T-helper 2 cell treated with Interferon-gamma antibody and Interleukin-4, amounts not matched to agents 5 μg/mL and 100 μg/mL, for 36 hours (primary cell): ENCODE measurements at regions not wholly inside any gene's neighbourhood (a gene's known extent, or its start where the extent isn't known, plus 50 kb on each side); places are given as distances from the start of the nearest gene placed in this dataset.

Experiments
- DNase-seq: peaks from one replicate; pipeline ENCODE4 v3.0.0; 2021; ENCODE audit warnings: low spot score
- H3K27ac Mint-ChIP-seq: one replicate; pipeline ENCODE4 v1.8.0; 2021; ENCODE audit warnings: mild to moderate bottlenecking, mixed read lengths
- H3K27me3 Mint-ChIP-seq: one replicate; pipeline ENCODE4 v1.8.0; 2021; ENCODE audit warnings: low read depth, mixed read lengths
- H3K36me3 Mint-ChIP-seq: one replicate; pipeline ENCODE4 v1.8.0; 2021; ENCODE audit warnings: low read depth, mixed read lengths
- H3K4me1 Mint-ChIP-seq: one replicate; pipeline ENCODE4 v1.8.0; 2021; ENCODE audit warnings: low read depth, mixed read lengths
- H3K4me3 Mint-ChIP-seq: one replicate; pipeline ENCODE4 v1.8.0; 2022; ENCODE audit warnings: mild to moderate bottlenecking, moderate library complexity, mixed read lengths
- H3K9me3 Mint-ChIP-seq: one replicate; pipeline ENCODE4 v1.8.0; 2021; ENCODE audit warnings: mixed read lengths

DNA sequence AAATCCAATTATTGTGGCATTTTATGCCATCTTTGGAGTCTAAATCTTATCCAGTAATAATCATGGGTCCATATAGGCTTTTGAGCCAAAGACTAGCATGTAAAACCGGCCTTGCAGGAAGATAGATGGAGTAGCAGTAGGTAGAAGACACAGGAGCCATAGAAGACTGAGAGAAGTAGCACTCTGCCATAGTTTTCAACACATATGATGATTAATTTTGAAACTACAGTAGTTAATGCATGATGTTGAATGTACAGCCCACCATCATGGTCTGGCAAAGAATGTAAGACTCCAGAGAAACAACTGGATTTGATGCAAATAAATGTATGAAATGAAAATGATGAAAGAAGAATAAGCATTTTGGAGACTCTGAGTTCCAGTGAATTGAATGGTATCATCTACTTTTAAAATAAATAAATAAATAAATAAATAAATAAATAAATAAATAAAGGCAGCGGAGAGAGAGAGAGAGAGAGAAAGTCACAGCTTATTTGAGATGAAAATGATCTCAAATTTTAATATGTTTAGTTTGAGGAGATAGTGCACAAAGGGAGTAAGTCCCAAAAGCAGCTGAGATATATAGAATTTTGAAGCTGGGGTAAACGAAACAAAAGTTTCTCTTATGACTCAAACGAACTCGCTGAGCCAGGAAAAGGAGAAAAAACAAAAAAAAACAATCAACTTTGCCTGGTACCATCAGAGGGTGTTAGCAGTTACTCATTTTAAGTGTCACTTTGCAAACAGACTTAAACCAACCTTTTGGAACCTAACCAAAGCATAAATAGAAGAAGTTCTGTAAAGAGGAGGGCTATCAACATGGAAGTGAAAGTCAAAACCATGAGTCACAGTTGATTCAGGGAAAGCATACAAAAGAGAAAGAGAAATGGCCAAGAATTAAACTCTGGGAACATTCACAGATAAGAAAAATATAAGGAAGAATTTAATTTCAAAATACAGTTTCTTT lies 388.7 kb downstream of the CETN3 start:
- H3K27ac Mint-ChIP-seq: no peak overlapping the region
- peaks cover 3% of the 10 kb centered on the region for H3K9me3 Mint-ChIP-seq
- H3K36me3 Mint-ChIP-seq: no peaks in the 10 kb centered on the region
- H3K4me3 Mint-ChIP-seq: no peak overlapping the region
- H3K4me1 Mint-ChIP-seq: no peaks in the 10 kb centered on the region
- no peaks in the 10 kb centered on the region for H3K27me3 Mint-ChIP-seq
- no peak for DNase-seq

DNA sequence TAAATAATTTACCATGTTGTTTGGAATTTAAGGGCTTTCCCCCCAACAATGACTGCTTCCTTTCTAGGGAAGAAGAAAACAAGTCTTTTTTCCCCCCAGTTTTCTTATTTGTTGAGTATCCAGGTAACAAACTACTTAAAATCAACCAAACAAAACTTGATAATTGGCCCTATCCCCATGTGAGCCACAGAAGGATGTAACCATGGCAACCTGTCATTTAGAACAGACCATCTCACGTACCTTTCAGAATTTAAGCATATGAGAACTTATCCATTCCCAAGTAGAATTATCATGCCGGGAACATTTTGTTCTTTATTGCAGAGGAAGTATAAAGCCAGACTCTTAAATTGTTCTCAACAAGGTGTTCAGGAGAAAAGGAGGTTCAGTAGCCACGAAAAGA lies 392.3 kb downstream of the CETN3 start:
- H3K27me3 Mint-ChIP-seq: no peaks in the 10 kb centered on the region
- no peaks in the 10 kb centered on the region for H3K4me1 Mint-ChIP-seq
- H3K27ac Mint-ChIP-seq: no peak overlapping the region
- H3K9me3 Mint-ChIP-seq: peaks cover 3% of the 10 kb centered on the region
- no peak overlapping the region for H3K4me3 Mint-ChIP-seq
- DNase-seq: no peak
- no peaks in the 10 kb centered on the region for H3K36me3 Mint-ChIP-seq

DNA sequence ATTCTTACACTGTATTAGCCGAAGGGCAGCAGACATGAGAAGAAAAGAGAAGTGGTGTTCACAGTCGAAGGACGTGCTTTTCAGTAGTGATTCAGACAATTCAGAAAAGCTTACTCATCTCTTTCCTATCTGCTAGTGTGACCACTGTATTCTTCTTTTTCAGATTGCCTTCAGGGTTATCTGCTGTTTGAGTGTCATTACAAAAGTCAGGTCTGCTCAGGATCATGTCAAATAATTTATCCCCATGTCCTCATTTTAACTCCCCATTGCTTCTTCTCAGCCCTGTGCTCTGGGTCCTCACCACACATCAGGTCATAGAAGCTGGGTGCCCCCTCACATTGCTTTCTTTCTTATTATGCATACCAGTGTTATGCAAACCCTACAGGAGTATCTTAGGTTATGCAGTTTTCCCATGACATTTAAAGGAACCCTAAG lies 394.0 kb downstream of the CETN3 start:
- H3K9me3 Mint-ChIP-seq: peaks cover 3% of the 10 kb centered on the region
- H3K27ac Mint-ChIP-seq: no peak overlapping the region
- H3K4me3 Mint-ChIP-seq: no peak overlapping the region
- no peaks in the 10 kb centered on the region for H3K36me3 Mint-ChIP-seq
- no peaks in the 10 kb centered on the region for H3K27me3 Mint-ChIP-seq
- no peak for DNase-seq
- H3K4me1 Mint-ChIP-seq: no peaks in the 10 kb centered on the region

DNA sequence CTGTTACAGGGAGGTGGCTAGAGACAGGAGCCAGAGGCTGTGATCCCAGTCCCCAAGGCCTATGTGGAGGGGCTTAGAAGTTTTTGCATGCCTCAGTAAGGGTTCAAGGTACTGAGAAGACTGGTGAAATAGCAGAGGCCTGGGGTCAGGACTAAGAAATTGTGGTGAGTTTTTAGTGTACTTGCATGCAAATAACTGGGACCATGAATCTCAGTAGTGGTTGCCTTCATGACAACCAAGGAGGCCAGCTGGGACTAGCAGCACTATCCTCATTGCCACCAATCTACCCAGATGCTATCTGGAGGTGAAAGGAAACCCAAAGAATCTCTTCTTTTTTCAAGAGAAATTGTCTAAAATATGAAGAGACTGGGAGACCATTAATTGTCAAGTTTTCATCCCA lies 395.1 kb downstream of the CETN3 start:
- Mint-ChIP-seq H3K4me3 (no peak overlapping the region), H3K27me3 (no peaks in the 10 kb centered on the region), H3K36me3 (no peaks in the 10 kb centered on the region), H3K27ac (no peak overlapping the region), H3K9me3 (no peaks in the 10 kb centered on the region), H3K4me1 (no peaks in the 10 kb centered on the region)
- no peak for DNase-seq

DNA sequence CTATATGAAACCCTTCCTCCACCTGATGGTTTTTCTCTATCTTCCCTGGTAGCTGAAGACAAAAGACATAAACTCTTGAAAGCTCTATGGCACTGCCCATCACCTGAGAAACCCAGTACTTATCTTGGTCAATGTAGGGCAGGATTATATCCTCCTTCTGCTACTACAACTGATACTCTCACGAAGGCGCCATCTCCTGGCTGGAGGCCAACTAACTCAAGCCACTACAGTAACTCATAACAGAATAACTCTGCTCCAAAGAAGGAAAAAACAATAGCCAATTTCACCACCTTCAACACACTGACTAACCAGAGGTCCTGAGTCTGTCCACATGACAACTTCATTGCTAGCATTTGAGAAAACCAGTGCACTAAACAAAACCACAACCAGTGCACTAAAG lies 409.2 kb downstream of the CETN3 start:
- peaks cover 4% of the 10 kb centered on the region for H3K9me3 Mint-ChIP-seq
- H3K4me3 Mint-ChIP-seq: no peak overlapping the region
- no peak overlapping the region for H3K27ac Mint-ChIP-seq
- no peaks in the 10 kb centered on the region for H3K36me3 Mint-ChIP-seq
- H3K27me3 Mint-ChIP-seq: no peaks in the 10 kb centered on the region
- no peaks in the 10 kb centered on the region for H3K4me1 Mint-ChIP-seq
- DNase-seq: no peak

DNA sequence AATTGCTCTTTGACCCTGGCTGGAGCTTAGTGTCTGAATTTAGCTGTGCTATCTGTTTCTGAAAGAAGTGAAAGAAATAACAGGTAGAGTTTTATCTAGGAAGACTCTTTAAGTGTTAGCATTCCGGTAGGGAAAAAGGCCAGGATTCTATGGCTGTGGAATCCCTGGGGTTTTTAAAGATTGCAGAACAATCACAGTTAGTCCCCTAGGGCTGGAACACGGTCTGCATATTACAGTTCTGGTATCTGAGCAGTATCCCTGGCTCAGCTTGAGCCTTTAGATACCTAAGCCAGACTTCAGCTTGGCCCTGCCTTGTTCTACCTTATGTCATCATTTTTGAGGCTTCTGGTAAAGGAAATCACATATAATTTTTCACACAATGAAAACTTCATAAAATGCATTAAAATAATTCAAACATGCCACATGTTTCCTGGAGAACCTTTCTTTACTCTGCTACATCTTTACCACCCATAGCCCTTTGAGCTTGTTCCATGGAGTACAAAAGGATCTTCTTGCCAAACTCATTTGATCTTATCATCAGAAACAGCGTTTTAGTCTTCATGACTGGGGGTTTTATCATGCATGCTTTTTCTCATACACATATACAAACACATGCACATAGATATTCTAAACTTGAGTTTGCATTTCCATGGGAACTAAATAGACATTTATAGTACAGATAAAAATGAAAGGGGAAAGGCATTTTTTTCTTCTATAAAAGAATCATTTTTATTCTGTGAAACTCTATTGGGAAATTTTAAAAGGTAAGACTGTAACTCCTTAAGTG lies 410.8 kb downstream of the CETN3 start:
- H3K9me3 Mint-ChIP-seq: peaks cover 4% of the 10 kb centered on the region

DNA sequence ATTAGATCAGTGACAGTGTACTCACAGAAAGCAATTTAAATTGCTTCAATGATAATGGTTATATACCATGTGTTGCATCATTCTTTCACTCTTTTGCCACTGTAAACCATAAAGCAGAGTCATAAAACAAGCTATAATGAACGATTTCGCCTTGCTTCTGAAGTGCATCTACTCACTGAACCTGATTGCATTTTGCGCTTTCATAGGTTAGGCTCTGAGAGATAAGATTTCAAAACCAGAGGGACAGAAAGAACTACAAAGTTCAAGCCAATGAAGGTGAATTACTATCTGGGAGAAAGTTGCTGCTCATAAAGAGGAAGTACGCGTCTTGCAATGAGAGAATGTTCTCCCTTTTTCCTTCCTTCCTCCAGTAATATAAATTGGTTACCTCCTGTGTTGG lies 412.7 kb downstream of the CETN3 start:
- H3K9me3 Mint-ChIP-seq: peaks cover 4% of the 10 kb centered on the region
- H3K4me3 Mint-ChIP-seq: no peak overlapping the region
- H3K27ac Mint-ChIP-seq: no peak overlapping the region
- H3K4me1 Mint-ChIP-seq: no peaks in the 10 kb centered on the region
- H3K27me3 Mint-ChIP-seq: no peaks in the 10 kb centered on the region
- H3K36me3 Mint-ChIP-seq: no peaks in the 10 kb centered on the region
- no peak for DNase-seq

More for the DNA sequence above, 410.8 kb downstream of the CETN3 start:
- no peaks in the 10 kb centered on the region for H3K36me3 Mint-ChIP-seq
- no peaks in the 10 kb centered on the region for H3K4me1 Mint-ChIP-seq
- H3K4me3 Mint-ChIP-seq: no peak overlapping the region
- H3K27ac Mint-ChIP-seq: no peak overlapping the region
- DNase-seq: no peak
- no peaks in the 10 kb centered on the region for H3K27me3 Mint-ChIP-seq

DNA sequence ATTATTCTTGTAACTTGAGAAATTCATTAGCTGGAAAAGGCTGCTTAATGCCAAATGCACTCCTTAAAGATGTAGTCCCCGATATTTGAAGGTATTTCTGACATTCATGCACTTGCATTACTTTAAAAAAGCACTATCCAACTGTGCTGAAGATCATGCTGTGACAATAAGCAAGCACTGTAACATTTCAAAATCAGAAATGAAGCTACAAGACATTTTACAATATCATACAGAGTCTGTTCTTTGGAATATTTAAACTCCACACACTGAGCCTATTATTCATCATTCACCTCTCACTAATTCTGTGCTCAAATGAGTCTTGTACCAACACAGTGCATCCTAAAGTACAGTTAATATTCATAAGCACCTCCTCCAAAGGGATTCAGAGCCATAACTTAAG lies 413.2 kb downstream of the CETN3 start:
- Mint-ChIP-seq H3K4me1 (no peaks in the 10 kb centered on the region), H3K27me3 (no peaks in the 10 kb centered on the region)

DNA sequence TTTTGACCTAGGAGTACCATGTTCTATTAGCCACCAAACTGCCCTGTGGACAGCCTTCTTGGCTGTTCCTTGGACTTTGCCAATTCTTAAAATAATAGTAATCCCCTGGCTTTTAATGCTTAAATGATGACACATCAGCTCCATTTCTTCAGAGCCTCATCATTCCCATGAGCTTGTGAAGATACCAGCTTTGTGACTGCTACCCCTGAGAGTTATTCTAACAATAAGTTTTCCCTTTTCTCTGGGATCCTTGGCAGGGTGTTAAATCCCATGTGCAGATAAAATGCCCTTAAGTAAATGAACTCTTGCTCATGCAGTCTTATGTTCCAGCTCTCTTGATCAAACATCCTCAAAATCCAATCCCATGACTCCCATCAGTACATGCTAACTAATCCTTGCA lies 415.3 kb downstream of the CETN3 start:
- H3K9me3 Mint-ChIP-seq: no peaks in the 10 kb centered on the region
- DNase-seq: no peak
- no peak overlapping the region for H3K4me3 Mint-ChIP-seq
- H3K36me3 Mint-ChIP-seq: no peaks in the 10 kb centered on the region
- no peaks in the 10 kb centered on the region for H3K4me1 Mint-ChIP-seq
- H3K27ac Mint-ChIP-seq: no peak overlapping the region
- H3K27me3 Mint-ChIP-seq: no peaks in the 10 kb centered on the region

More for the DNA sequence above, 413.2 kb downstream of the CETN3 start:
- H3K4me3 Mint-ChIP-seq: no peak overlapping the region
- no peak for DNase-seq
- H3K9me3 Mint-ChIP-seq: no peaks in the 10 kb centered on the region
- H3K36me3 Mint-ChIP-seq: no peaks in the 10 kb centered on the region
- H3K27ac Mint-ChIP-seq: no peak overlapping the region

DNA sequence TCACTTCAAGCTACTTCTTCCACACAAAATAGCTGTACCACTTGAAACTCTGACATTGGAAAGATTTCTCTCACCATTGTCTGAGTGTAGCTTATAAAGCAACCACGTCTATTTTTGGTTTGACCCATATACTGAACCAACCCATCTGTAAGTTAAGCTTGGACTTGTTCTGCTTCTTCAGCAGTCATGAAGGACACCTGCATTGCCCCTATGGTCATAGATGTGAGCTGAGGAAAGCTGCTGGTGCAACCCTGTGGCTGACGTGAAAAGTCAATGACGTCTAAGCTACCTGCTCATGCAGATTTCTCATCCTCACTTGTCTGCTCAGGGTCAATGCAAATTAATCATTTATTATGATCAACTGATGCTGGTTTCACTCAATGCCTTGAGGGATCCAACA lies 417.4 kb downstream of the CETN3 start:
- DNase-seq: no peak
- H3K4me3 Mint-ChIP-seq: no peak overlapping the region
- H3K27ac Mint-ChIP-seq: no peak overlapping the region
- no peaks in the 10 kb centered on the region for H3K36me3 Mint-ChIP-seq
- H3K9me3 Mint-ChIP-seq: no peaks in the 10 kb centered on the region
- no peaks in the 10 kb centered on the region for H3K4me1 Mint-ChIP-seq
- no peaks in the 10 kb centered on the region for H3K27me3 Mint-ChIP-seq

DNA sequence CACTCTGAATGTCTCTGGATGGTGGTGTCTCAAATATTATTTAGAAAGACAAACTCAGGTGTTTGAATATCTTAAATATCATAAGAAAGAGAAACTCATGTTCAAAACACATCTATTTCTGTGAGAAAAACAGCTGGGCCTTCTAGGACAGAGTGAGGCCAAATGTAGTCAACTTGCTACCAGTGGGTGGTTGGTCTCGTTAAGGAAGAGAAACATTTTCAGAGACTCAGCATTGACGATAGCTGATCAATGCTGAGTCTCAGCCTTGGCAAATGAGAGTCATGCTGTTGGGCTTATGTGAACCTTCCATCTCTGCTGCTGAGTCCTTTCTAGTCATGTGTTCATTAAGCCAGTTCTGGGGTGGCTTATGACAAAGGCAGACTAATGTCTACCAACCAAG lies 418.0 kb downstream of the CETN3 start:
- no peaks in the 10 kb centered on the region for H3K27me3 Mint-ChIP-seq
- no peak overlapping the region for H3K27ac Mint-ChIP-seq
- H3K36me3 Mint-ChIP-seq: no peaks in the 10 kb centered on the region
- H3K4me3 Mint-ChIP-seq: no peak overlapping the region
- no peaks in the 10 kb centered on the region for H3K9me3 Mint-ChIP-seq
- H3K4me1 Mint-ChIP-seq: no peaks in the 10 kb centered on the region
- no peak for DNase-seq

DNA sequence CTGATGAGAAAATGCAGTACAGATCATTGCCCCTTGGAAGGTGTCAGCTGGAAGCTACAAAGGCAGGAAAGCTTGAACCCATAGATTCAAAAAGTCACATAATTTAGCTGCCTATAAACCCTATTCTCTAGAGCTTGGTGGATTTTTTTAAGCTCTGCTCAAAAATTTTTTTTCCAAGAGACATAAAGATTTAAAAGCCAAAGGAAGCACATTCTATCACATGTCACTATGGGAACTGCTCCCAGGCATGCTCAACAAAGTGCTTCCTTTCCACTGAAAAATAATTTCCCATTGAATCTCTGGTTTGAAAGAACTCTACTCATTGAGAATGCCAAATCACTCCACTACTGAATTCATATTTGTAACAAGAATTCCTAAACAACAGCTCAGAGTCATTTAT lies 419.8 kb downstream of the CETN3 start:
- DNase-seq: no peak
- Mint-ChIP-seq H3K27me3 (no peaks in the 10 kb centered on the region), H3K27ac (no peak overlapping the region), H3K4me1 (no peaks in the 10 kb centered on the region), H3K9me3 (no peaks in the 10 kb centered on the region), H3K36me3 (no peaks in the 10 kb centered on the region), H3K4me3 (no peak overlapping the region)

DNA sequence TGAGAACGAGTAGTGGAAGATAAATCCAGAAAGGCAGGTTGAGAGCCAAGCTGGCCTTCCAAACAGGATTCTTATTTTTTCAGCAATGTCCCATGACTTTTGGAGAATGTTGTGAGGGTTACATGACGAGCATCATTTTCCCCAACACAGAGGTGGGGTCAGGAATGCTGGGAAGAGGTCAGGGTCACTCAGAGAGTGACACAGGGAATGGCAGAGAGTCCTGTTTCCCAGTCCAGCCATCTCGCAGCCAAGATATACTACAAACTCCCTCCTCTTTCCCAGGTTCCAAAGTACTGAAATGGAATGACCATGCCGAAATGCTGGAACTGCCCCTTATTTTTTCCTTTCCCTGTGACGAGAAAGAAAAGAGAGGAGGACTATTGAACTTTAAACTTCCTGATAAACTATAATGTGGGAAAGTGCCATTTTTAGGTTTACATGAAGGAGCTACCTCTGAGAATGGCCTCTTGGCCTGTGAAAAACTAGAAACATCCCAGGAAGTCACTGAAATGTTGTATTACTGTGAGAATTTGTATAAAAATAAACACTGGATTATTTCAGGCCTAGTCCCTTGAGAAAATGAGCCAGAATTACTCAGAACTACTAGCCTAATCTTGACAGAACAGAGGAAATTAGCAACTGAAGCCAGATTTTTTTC lies 420.4 kb downstream of the CETN3 start:
- H3K9me3 Mint-ChIP-seq: no peaks in the 10 kb centered on the region
- no peaks in the 10 kb centered on the region for H3K27me3 Mint-ChIP-seq
- DNase-seq: no peak
- no peaks in the 10 kb centered on the region for H3K36me3 Mint-ChIP-seq
- no peaks in the 10 kb centered on the region for H3K4me1 Mint-ChIP-seq
- no peak overlapping the region for H3K4me3 Mint-ChIP-seq
- H3K27ac Mint-ChIP-seq: no peak overlapping the region
